ENCODE measurements at regions not wholly inside any gene's neighbourhood (a gene's known extent, or its start where the extent isn't known, plus 50 kb on each side); places are given as distances from the start of the nearest gene placed in this dataset.

GRCh38 chr10:107481224-107481623 lies 316.7 kb upstream of the SORCS1 start:
- TF ChIP-seq CTCF (IDR thresholded peaks at IDR 0.05; ENCODE audit: low read length) (no peak), EZH2 (IDR thresholded peaks at IDR 0.05; ENCODE audit: borderline replicate concordance, low read length) (no peak)

Measured in OCI-LY1 (cell line).